NB4 (cell line): ENCODE measurements at regions not wholly inside any gene's neighbourhood (a gene's known extent, or its start where the extent isn't known, plus 50 kb on each side); places are given as distances from the start of the nearest gene placed in this dataset.

ENCODE experiments used
- CTCF ChIP-seq: IDR thresholded peaks from one replicate; pipeline ENCODE4 v1.5.1; 2012; ENCODE audit warnings: low read depth, low read length
- POLR2A ChIP-seq: IDR thresholded peaks from 2 replicates; pipeline ENCODE4 v1.6.1; 2011; ENCODE audit warnings: mild to moderate bottlenecking; ENCODE audit not compliant: insufficient read length; ENCODE audit errors: extremely low read depth

GRCh38 chr9:102862478-102862877, 132.7 kb upstream of the CYLC2 start:
- TF ChIP-seq CTCF: no peak
- no peak for TF ChIP-seq POLR2A
